ENCODE measurements at regions not wholly inside any gene's neighbourhood (a gene's known extent, or its start where the extent isn't known, plus 50 kb on each side); places are given as distances from the start of the nearest gene placed in this dataset.

- ChIA-PET POLR2A (interaction anchor here (0.6 kb wide), 2 partner anchors 315 to 1024 kb away, joined by 3 to 4 read pairs; no protein-coding TSS in a partner anchor), CTCF (interaction anchor here (0.9 to 4.4 kb wide), 3 partner anchors 46 to 420 kb away, joined by 3 to 44 read pairs (median 3); no protein-coding TSS in a partner anchor)
- no peak for DNase-seq (ENCODE audit: low read depth, low spot score)
- TF ChIP-seq, protein P1, sequence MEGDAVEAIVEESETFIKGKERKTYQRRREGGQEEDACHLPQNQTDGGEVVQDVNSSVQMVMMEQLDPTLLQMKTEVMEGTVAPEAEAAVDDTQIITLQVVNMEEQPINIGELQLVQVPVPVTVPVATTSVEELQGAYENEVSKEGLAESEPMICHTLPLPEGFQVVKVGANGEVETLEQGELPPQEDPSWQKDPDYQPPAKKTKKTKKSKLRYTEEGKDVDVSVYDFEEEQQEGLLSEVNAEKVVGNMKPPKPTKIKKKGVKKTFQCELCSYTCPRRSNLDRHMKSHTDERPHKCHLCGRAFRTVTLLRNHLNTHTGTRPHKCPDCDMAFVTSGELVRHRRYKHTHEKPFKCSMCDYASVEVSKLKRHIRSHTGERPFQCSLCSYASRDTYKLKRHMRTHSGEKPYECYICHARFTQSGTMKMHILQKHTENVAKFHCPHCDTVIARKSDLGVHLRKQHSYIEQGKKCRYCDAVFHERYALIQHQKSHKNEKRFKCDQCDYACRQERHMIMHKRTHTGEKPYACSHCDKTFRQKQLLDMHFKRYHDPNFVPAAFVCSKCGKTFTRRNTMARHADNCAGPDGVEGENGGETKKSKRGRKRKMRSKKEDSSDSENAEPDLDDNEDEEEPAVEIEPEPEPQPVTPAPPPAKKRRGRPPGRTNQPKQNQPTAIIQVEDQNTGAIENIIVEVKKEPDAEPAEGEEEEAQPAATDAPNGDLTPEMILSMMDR (IDR thresholded peaks at IDR 0.05; ENCODE audit: low read depth, low read length) = no peak
- Histone ChIP-seq H3K27ac (ENCODE audit: low read depth, low read length) (no peak overlapping the region), H3K9me3 (ENCODE audit: control insufficient read depth, insufficient read depth, low read length) (no peaks in the 10 kb centered on the region), H3K27me3 (ENCODE audit: control insufficient read depth, insufficient read depth, low read length) (no peaks in the 10 kb centered on the region), H3K4me3 (ENCODE audit: low read depth, low read length) (peak overlapping the region; percentile 61)
Observed at GRCh38 chr1:98048751-98049325, 128.0 kb upstream of the DPYD start.

DNA sequence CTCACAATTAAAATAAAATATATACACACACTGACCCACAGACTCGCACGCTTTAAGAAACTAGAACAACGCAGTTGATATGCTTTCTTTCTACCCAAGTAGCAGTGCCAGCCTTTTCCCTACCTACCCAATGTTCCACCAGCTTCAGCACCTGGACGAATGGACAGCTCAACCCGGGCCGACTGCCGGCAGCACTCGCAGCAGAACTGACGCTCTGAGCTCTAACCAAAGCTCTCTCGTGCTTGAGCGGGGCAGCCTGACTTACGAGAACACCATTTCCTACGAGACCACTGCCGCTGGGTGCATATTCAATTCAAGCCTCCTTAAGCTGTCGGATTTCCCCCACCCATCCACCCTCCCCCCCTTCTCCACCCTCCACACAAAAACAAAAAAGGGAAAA, 127.4 kb upstream of the DPYD start:
- no peaks in the 10 kb centered on the region for H3K27me3 ChIP-seq (ENCODE audit: control insufficient read depth, insufficient read depth, low read length)
- H3K27ac ChIP-seq (ENCODE audit: low read depth, low read length) = no peak overlapping the region
- H3K4me3 ChIP-seq (ENCODE audit: low read depth, low read length) = peak overlapping the region; percentile 61
- TF ChIP-seq, protein P1 (IDR thresholded peaks at IDR 0.05; ENCODE audit: low read depth, low read length) = peak; percentile 27
- ChIA-PET POLR2A (interaction anchor here (0.6 kb wide), 2 partner anchors 314 to 1023 kb away, joined by 3 to 4 read pairs; no protein-coding TSS in a partner anchor), CTCF (interaction anchor here (0.6 to 4.4 kb wide), 2 partner anchors 16 to 420 kb away, joined by 4 to 44 read pairs; no protein-coding TSS in a partner anchor)
- peak; percentile 85 for DNase-seq (ENCODE audit: low read depth, low spot score)
- H3K9me3 ChIP-seq (ENCODE audit: control insufficient read depth, insufficient read depth, low read length) = no peaks in the 10 kb centered on the region

GRCh38 chr1:98047171-98047570, 126.3 kb upstream of the DPYD start:
- no peak overlapping the region for H3K4me3 ChIP-seq (ENCODE audit: low read depth, low read length)
- H3K27ac ChIP-seq (ENCODE audit: low read depth, low read length) = no peak overlapping the region
- ChIA-PET CTCF (interaction anchor here (4.4 kb wide), 1 partner anchor 421 kb away, joined by 44 read pairs; no protein-coding TSS in a partner anchor), POLR2A (no interaction called here)
- H3K9me3 ChIP-seq (ENCODE audit: control insufficient read depth, insufficient read depth, low read length) = no peaks in the 10 kb centered on the region
- no peaks in the 10 kb centered on the region for H3K27me3 ChIP-seq (ENCODE audit: control insufficient read depth, insufficient read depth, low read length)
- DNase-seq (ENCODE audit: low read depth, low spot score) = no peak
- TF ChIP-seq, protein P1 (IDR thresholded peaks at IDR 0.05; ENCODE audit: low read depth, low read length) = no peak

DNA sequence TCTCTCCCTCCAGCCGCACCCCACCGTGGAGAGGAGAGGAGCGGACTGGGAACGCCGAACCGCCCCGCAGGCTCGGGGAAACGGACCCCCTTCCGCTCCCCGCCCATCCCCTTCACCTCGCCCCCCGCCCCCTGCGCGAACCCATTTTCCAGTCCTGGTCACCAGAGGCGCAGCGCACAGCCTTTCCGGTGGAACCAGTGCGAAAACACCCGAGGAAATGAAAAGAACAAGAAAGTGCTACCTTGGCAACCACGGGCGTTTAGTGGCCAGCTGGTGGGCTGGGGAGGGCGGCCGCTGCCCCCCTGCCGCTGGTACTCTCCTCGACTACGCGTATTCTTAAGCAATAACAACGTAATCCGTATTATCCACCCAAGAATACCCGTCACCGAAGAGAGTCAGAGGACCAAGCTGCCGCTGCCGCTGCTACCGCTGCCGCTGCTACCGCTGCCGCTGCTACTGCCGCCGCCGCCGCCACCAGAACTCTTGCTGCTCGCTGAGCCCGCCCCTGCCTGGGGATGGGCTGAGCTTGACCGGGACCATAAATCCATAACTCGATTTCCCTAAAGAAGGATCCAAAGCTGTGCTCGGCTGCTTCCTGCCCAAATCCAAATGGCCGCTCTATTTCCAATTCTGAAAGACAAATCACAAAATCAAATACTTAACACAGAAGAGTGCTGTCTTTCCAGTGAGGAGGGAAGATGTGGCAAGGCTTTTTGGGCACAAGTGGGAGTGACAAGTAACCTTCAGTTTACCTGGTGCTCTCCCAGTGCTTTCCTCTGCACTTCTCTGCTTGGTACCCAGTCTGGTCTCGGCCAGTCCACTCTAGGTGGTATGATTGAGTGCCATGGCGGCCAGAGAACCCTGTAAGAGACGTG, 125.2 kb upstream of the DPYD start:
- peak overlapping the region; percentile 42 for H3K27ac ChIP-seq (ENCODE audit: low read depth, low read length)
- no peak for DNase-seq (ENCODE audit: low read depth, low spot score)
- CTCF ChIA-PET = interaction anchor here (4.4 kb wide), 1 partner anchor 423 kb away, joined by 44 read pairs; no protein-coding TSS in a partner anchor
- peak overlapping the region; percentile 85 for H3K4me3 ChIP-seq (ENCODE audit: low read depth, low read length)
- no peaks in the 10 kb centered on the region for H3K27me3 ChIP-seq (ENCODE audit: control insufficient read depth, insufficient read depth, low read length)
- POLR2A ChIA-PET = no interaction called here
- TF ChIP-seq, protein P1 (IDR thresholded peaks at IDR 0.05; ENCODE audit: low read depth, low read length) = no peak
- H3K9me3 ChIP-seq (ENCODE audit: control insufficient read depth, insufficient read depth, low read length) = no peaks in the 10 kb centered on the region
